Stomach (tissue), 4 donors: ENCODE measurements at regions not wholly inside any gene's neighbourhood (a gene's known extent, or its start where the extent isn't known, plus 50 kb on each side); places are given as distances from the start of the nearest gene placed in this dataset.
A peak's percentile ranks its signal among the peaks of the same experiment; 100 is the strongest.

ENCODE experiments used
- POLR2A ChIP-seq, 4 donors: fragments of 450-650 bp; IDR thresholded peaks; one replicate each; pipeline ENCODE4 v1.6.1; 2016; ENCODE audit warnings: antibody characterized with exemption in 4 of 4, control low read depth in 2 of 4, mild to moderate bottlenecking in 1 of 4, moderate library complexity in 1 of 4
- POLR2AphosphoS5 ChIP-seq, 3 donors: sonication (generic); formaldehyde crosslinking; IDR thresholded peaks; one replicate each; pipeline ENCODE4 v1.6.1; 2016; ENCODE audit warnings: antibody characterized with exemption in 3 of 3
- TF ChIP-seq, protein P1 (sequence below), 7 experiments: fragments of 450-650 bp in 4 of 7; fragments of 200-600 bp in 3 of 7; sonication (generic) in 3 of 7; IDR thresholded peaks; one replicate each; pipeline ENCODE4 v1.5.1; 2016 to 2019; ENCODE audit warnings: antibody characterized with exemption in 7 of 7, control low read depth in 2 of 7, mild to moderate bottlenecking in 1 of 7

DNA sequence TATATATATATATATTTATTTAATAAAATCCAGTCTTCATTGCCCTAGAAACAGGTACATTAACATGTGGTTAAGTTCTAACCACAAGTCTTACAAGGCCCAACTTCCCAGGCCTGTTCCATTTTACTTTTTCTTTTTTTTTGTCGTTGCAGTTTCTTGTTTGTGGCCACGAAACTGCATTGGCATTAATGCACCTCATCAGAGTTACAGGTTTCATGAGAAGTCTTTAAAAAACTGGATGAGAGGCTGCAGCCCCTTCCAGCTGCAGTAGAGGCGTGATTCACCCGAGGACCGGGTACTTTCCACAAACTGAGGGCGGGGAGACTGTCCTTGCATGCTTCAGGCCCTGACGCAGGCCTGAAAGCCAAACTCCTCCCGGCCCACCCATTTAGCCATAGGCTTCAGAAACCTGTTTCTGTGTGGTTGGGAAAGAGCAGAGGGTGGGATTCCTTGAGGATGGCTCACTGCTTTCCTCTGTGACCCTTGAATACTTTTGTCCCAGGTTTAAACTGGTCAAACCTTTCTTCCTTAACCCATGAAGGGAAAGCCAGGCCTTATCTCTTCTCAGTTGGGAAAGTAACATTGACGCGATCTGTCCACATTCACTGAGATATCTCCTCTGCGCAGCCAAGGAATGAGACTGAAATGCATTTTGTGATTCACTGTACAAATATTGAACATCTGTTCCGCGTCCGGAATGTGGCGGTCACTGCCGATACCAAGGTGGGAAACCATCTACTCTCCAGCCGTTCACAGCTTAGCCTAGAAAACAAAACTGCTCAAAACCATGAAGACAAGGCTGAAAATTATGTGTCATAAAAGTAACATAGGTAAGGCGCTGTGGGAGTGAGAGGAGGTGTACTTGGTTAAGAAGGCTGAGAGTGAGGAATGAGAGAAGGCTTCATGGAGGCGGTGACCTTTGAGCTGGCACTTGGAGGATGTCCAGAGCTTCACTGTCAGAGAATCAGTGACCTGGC is 311.7 kb downstream of the GATA3 start:
- TF ChIP-seq POLR2A (IDR thresholded peaks at IDR 0.05), result no peak
- TF ChIP-seq, protein P1, sequence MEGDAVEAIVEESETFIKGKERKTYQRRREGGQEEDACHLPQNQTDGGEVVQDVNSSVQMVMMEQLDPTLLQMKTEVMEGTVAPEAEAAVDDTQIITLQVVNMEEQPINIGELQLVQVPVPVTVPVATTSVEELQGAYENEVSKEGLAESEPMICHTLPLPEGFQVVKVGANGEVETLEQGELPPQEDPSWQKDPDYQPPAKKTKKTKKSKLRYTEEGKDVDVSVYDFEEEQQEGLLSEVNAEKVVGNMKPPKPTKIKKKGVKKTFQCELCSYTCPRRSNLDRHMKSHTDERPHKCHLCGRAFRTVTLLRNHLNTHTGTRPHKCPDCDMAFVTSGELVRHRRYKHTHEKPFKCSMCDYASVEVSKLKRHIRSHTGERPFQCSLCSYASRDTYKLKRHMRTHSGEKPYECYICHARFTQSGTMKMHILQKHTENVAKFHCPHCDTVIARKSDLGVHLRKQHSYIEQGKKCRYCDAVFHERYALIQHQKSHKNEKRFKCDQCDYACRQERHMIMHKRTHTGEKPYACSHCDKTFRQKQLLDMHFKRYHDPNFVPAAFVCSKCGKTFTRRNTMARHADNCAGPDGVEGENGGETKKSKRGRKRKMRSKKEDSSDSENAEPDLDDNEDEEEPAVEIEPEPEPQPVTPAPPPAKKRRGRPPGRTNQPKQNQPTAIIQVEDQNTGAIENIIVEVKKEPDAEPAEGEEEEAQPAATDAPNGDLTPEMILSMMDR (IDR thresholded peaks at IDR 0.05), result no peak
- TF ChIP-seq POLR2AphosphoS5 (IDR thresholded peaks at IDR 0.05), result peak in 2 of 3 donors; percentile 17 to 63
